Endothelial cell of umbilical vein (primary cell): ENCODE measurements at regions not wholly inside any gene's neighbourhood (a gene's known extent, or its start where the extent isn't known, plus 50 kb on each side); places are given as distances from the start of the nearest gene placed in this dataset.

ENCODE experiments used
- BruUV-seq: library from RNA; stranded (reverse); fragments of 400-500 nt; replicated peaks from 2 replicates; lab custom pipeline; 2021; lab: Mats Ljungman, UMichigan
- CTCF ChIA-PET: fragments of 300-600, 350-600 bp; sonication (Branson Sonifier 250); formaldehyde crosslinking; loops from one replicate; lab custom pipeline; 2021; ENCODE audit warnings: antibody characterized with exemption, inconsistent platforms; lab: Charles Lee
- POLR2A ChIA-PET: fragments of 300-600, 350-600 bp; sonication (Branson Sonifier 250); formaldehyde crosslinking; loops from one replicate; lab custom pipeline; 2021; ENCODE audit warnings: antibody characterized with exemption, inconsistent platforms; lab: Charles Lee
- DNase-seq: peaks from one replicate; pipeline ENCODE4 v3.0.0-alpha.2; 2011; ENCODE audit warnings: low read depth, low spot score
- FAIRE-seq: peaks from 2 replicates; lab custom pipeline; 2011; peaks lifted over from hg19 to GRCh38; lab: Jason Lieb, UNC
- H2AFZ ChIP-seq: 2 replicates; pipeline ENCODE4 v1.6.0; 2012; ENCODE audit warnings: low read depth, low read length, control low read depth, inconsistent platforms
- H3K27ac ChIP-seq: 2 replicates; pipeline ENCODE4 v1.5.1; 2011; ENCODE audit warnings: low read depth, mild to moderate bottlenecking, control low read depth, low read length, moderate library complexity; ENCODE audit not compliant: insufficient read depth
- H3K27me3 ChIP-seq, 2 experiments: 2 replicates each; pipeline versions ENCODE4 v1.6.0 to v1.6.1; 2011; ENCODE audit warnings: low read length in 2 of 2, mixed read lengths in 1 of 2; ENCODE audit not compliant: control insufficient read depth in 2 of 2, insufficient read depth in 2 of 2
- H3K36me3 ChIP-seq, 2 experiments: 2 replicates in 1 of 2; 3 replicates in 1 of 2; pipeline ENCODE4 v1.5.1; 2011; ENCODE audit warnings: low read length in 2 of 2, mild to moderate bottlenecking in 1 of 2, moderate library complexity in 1 of 2; ENCODE audit not compliant: control insufficient read depth in 2 of 2, insufficient read depth in 2 of 2; ENCODE audit errors: extremely low read depth in 1 of 2
- H3K4me1 ChIP-seq: 3 replicates; pipeline ENCODE4 v1.5.1; 2011; ENCODE audit warnings: mild to moderate bottlenecking, low read length; ENCODE audit not compliant: control insufficient read depth, insufficient read depth; ENCODE audit errors: extremely low read depth
- H3K4me2 ChIP-seq: 2 replicates; pipeline ENCODE4 v1.6.1; 2011; ENCODE audit warnings: low read length, control low read depth, mixed read lengths; ENCODE audit not compliant: insufficient read depth
- H3K4me3 ChIP-seq, 3 experiments: fragments of 200-600 bp in 1 of 3; sonication (generic), shearing (Covaris generic) in 1 of 3; replicated peaks in 1 of 3; 2 replicates each; pipeline ENCODE4 v1.5.1; 2011 to 2016; ENCODE audit warnings: control low read depth in 3 of 3, low read length in 3 of 3, mild to moderate bottlenecking in 2 of 3, inconsistent platforms in 1 of 3, low read depth in 1 of 3, moderate library complexity in 1 of 3; ENCODE audit not compliant: insufficient read depth in 1 of 3
- H3K79me2 ChIP-seq: 2 replicates; pipeline ENCODE4 v1.6.0; 2012; ENCODE audit warnings: low read length, inconsistent platforms; ENCODE audit not compliant: control insufficient read depth, insufficient read depth
- H3K9ac ChIP-seq: replicated peaks from 2 replicates; pipeline ENCODE3; 2011; ENCODE audit warnings: low read length, control low read depth; ENCODE audit not compliant: insufficient read depth; ENCODE audit errors: extremely low read depth
- H3K9me1 ChIP-seq: replicated peaks from 3 replicates; pipeline ENCODE4 v1.6.0; 2011; ENCODE audit warnings: mild to moderate bottlenecking, low read length; ENCODE audit not compliant: control insufficient read depth, insufficient read depth; ENCODE audit errors: extremely low read depth
- H3K9me3 ChIP-seq: replicated peaks from 2 replicates; pipeline ENCODE4 v1.5.1; 2012; ENCODE audit warnings: low read length, inconsistent platforms; ENCODE audit not compliant: control insufficient read depth, insufficient read depth
- H4K20me1 ChIP-seq: replicated peaks from 2 replicates; pipeline ENCODE3; 2011; ENCODE audit warnings: mild to moderate bottlenecking, low read length; ENCODE audit not compliant: control insufficient read depth, insufficient read depth; ENCODE audit errors: extremely low read depth
- CTCF ChIP-seq, 2 donors: IDR thresholded peaks; 1 replicate in 1 of 2; 2 replicates in 1 of 2; pipeline ENCODE4 v1.5.1; 2011; ENCODE audit warnings: low read length in 2 of 2, mild to moderate bottlenecking in 2 of 2, moderate library complexity in 2 of 2, control low read depth in 1 of 2, inconsistent platforms in 1 of 2, low read depth in 1 of 2; ENCODE audit not compliant: insufficient read depth in 1 of 2; ENCODE audit errors: extremely low read depth in 1 of 2
- EZH2 ChIP-seq: IDR thresholded peaks from 2 replicates; pipeline ENCODE4 v1.6.1; 2012; ENCODE audit warnings: borderline replicate concordance, low read depth, mild to moderate bottlenecking, moderate library complexity, low read length, inconsistent platforms; ENCODE audit not compliant: severe bottlenecking
- FOS ChIP-seq: IDR thresholded peaks from 2 replicates; pipeline ENCODE4 v1.6.1; 2011; ENCODE audit warnings: mild to moderate bottlenecking, low read length, moderate library complexity, borderline replicate concordance; ENCODE audit not compliant: insufficient read depth
- GATA2 ChIP-seq: IDR thresholded peaks from 2 replicates; pipeline ENCODE4 v1.7.0; 2011; ENCODE audit warnings: low read depth, mild to moderate bottlenecking, moderate library complexity, mixed read lengths, low read length; ENCODE audit not compliant: insufficient read length, insufficient read depth
- JUN ChIP-seq: IDR thresholded peaks from 2 replicates; pipeline ENCODE4 v1.6.1; 2011; ENCODE audit warnings: borderline replicate concordance, low read depth; ENCODE audit not compliant: insufficient read length, insufficient read depth
- MYC ChIP-seq: IDR thresholded peaks from one replicate; pipeline ENCODE4 v1.6.1; 2011; ENCODE audit warnings: mild to moderate bottlenecking, low read depth, low read length
- POLR2A ChIP-seq: IDR thresholded peaks from 2 replicates; pipeline ENCODE4 v1.6.1; 2012; ENCODE audit warnings: low read depth, mild to moderate bottlenecking, control low read depth, low read length
- POLR2AphosphoS5 ChIP-seq: IDR thresholded peaks from 2 replicates; pipeline ENCODE4 v1.6.1; 2012; ENCODE audit warnings: low read depth, mild to moderate bottlenecking, control low read depth, low read length, moderate library complexity; ENCODE audit not compliant: insufficient read depth
- dilution Hi-C: fragments of 300-500 bp; cut with MboI; formaldehyde crosslinking; loops from one replicate; pipeline ENCODE4 v1.15.0; 2019; ENCODE audit warnings: low sequenced_read_pairs; ENCODE audit not compliant: extremely low pct_ligation_motif_present
- intact Hi-C: fragments of 100-400 bp; cut with micrococcal nuclease; formaldehyde crosslinking; loops from one replicate; pipeline ENCODE4 v1.10.0; 2022
- TF ChIP-seq, protein P1 (sequence below): IDR thresholded peaks from 2 replicates; pipeline ENCODE4 v1.6.1; 2011; ENCODE audit not compliant: insufficient read depth, insufficient read length

DNA sequence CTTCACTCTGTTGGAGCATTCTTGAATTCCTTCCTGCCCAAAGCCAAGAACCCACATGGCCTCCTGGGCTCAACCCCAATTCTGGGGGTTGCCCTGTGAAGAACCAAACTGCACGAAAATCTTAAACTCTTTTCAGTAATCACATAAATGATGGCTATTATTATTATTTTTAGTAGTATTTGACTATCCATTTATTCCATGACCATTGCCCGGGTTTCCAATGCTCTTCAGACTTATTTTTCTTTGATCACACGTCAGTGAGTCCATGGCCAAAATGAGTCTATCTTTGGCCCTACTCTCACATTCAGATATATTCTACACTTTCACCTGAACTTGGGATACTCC lies 185.9 kb downstream of the AVL9 start:
- no peak overlapping the region for H3K4me3 ChIP-seq
- no peak overlapping the region for H3K9ac ChIP-seq
- ChIA-PET POLR2A (no interaction called here), CTCF (no interaction called here)
- DNase-seq (no peak), FAIRE-seq (no peak)
- H3K9me3 ChIP-seq = no peaks in the 10 kb centered on the region
- H3K79me2 ChIP-seq = no peaks in the 10 kb centered on the region
- H3K4me1 ChIP-seq = no peaks in the 10 kb centered on the region
- intact Hi-C loops (no loop called here), dilution Hi-C loops (no loop called here)
- no peaks in the 10 kb centered on the region for H3K36me3 ChIP-seq
- TF ChIP-seq POLR2AphosphoS5 (no peak), FOS (no peak), GATA2 (no peak), JUN (no peak), EZH2 (no peak), MYC (no peak), CTCF (IDR thresholded peaks at IDR 0.05; ENCODE audit: extremely low read depth in 1 of 2, insufficient read depth in 1 of 2, low read depth in 1 of 2, low read length in 2 of 2) (no peak), POLR2A (no peak)
- TF ChIP-seq, protein P1, sequence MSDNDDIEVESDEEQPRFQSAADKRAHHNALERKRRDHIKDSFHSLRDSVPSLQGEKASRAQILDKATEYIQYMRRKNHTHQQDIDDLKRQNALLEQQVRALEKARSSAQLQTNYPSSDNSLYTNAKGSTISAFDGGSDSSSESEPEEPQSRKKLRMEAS = no peak
- no peak overlapping the region for H3K27ac ChIP-seq
- no peaks in the 10 kb centered on the region for H4K20me1 ChIP-seq
- no TSS peak for BruUV-seq
- H3K9me1 ChIP-seq = no peaks in the 10 kb centered on the region
- no peak overlapping the region for H2AFZ ChIP-seq
- no peak overlapping the region for H3K4me2 ChIP-seq
- no peaks in the 10 kb centered on the region for H3K27me3 ChIP-seq
